Loucy (cell line): ENCODE measurements at regions not wholly inside any gene's neighbourhood (a gene's known extent, or its start where the extent isn't known, plus 50 kb on each side); places are given as distances from the start of the nearest gene placed in this dataset.

Source experiments
- CTCF ChIP-seq: fragments of 200-600 bp; sonication (generic); conservative IDR thresholded peaks from 2 replicates; pipeline ENCODE4 v1.5.1; 2014; ENCODE audit warnings: mild to moderate bottlenecking, antibody characterized with exemption, low read length
- EZH2phosphoT487 ChIP-seq: fragments of 200-600 bp; IDR thresholded peaks from 2 replicates; pipeline ENCODE4 v1.6.1; 2018; ENCODE audit warnings: antibody characterized with exemption, mild to moderate bottlenecking, moderate library complexity, borderline replicate concordance

GRCh38 chrX:457292-457679 lies 70.6 kb upstream of the PPP2R3B start:
- TF ChIP-seq CTCF (no peak), EZH2phosphoT487 (no peak)
